ENCODE measurements at regions not wholly inside any gene's neighbourhood (a gene's known extent, or its start where the extent isn't known, plus 50 kb on each side); places are given as distances from the start of the nearest gene placed in this dataset.

GRCh38 chr9:81861644-81862043 is 66.6 kb upstream of the SPATA31D4 start:
- no peak for TF ChIP-seq CTCF (IDR thresholded peaks at IDR 0.05)
- no peak for TF ChIP-seq ZFX (IDR thresholded peaks at IDR 0.05; ENCODE audit: borderline replicate concordance)

All from 22Rv1 (cell line).